ENCODE measurements at regions not wholly inside any gene's neighbourhood (a gene's known extent, or its start where the extent isn't known, plus 50 kb on each side); places are given as distances from the start of the nearest gene placed in this dataset.

DNA sequence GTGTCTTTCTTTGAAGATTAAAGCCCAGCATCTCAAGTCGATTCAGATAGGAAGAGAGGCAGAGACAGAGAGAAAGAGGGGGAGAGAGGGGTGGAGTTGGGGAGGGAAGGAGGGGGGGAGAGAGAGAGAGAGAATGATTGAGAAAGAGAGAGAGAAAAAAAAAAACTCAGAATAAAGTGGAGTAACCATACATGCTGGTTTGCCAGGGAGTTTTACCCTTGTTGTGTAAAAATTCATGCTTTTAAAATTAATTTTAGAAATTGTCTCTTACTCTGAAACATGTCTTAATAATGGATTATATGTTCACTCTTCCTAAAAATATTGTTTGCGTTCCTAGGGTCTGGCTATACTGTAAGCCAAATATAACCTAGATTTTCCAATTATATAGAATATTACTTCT, 908.5 kb downstream of the DSC3 start:
- H3K9me3 ChIP-seq, result peaks cover 12% of the 10 kb centered on the region
- intact Hi-C loops (cut with DNase I, micrococcal nuclease), result no loop called here
- DNase-seq (no peak), ATAC-seq (no peak)
- H3K4me1 ChIP-seq (ENCODE audit: low read depth), result no peaks in the 10 kb centered on the region
- H3K36me3 ChIP-seq (ENCODE audit: low read depth), result no peaks in the 10 kb centered on the region
- no peak overlapping the region for H3K4me3 ChIP-seq
- no peak for TF ChIP-seq CTCF (IDR thresholded peaks at IDR 0.05)

GRCh38 chr18:30132959-30133358, 909.6 kb downstream of the DSC3 start:
- no peak for ATAC-seq
- intact Hi-C loops (cut with DNase I, micrococcal nuclease), result no loop called here
- no peak for TF ChIP-seq CTCF (IDR thresholded peaks at IDR 0.05)
- no peak overlapping the region for H3K4me3 ChIP-seq
- peaks cover 6% of the 10 kb centered on the region for H3K9me3 ChIP-seq
- H3K4me1 ChIP-seq (ENCODE audit: low read depth), result no peaks in the 10 kb centered on the region
- H3K36me3 ChIP-seq (ENCODE audit: low read depth), result no peaks in the 10 kb centered on the region
- DNase-seq, result no peak

DNA sequence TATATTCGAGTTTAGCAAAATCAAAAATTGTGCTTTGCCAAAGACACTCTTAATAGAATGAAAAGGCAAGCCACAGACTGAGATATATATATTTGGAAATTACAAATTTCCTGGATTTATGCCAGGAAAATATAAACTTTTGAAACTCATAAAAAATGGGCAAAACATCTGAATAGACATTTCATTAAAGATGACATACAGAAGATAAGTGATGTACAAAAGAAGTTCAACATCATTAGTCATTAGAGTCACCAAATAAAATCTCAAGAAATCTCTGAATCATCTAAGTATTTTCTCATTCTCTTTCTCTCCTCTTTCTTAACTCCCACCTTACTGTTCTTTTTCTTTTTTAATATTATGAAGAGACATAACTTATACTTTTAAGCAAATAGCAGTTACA, 921.1 kb downstream of the DSC3 start:
- Histone ChIP-seq H3K36me3 (ENCODE audit: low read depth) (no peaks in the 10 kb centered on the region), H3K9me3 (peaks cover 5% of the 10 kb centered on the region), H3K4me1 (ENCODE audit: low read depth) (no peaks in the 10 kb centered on the region), H3K4me3 (no peak overlapping the region)
- intact Hi-C loops (cut with DNase I, micrococcal nuclease), result no loop called here
- no peak for DNase-seq
- ATAC-seq, result no peak
- TF ChIP-seq CTCF (IDR thresholded peaks at IDR 0.05), result no peak

DNA sequence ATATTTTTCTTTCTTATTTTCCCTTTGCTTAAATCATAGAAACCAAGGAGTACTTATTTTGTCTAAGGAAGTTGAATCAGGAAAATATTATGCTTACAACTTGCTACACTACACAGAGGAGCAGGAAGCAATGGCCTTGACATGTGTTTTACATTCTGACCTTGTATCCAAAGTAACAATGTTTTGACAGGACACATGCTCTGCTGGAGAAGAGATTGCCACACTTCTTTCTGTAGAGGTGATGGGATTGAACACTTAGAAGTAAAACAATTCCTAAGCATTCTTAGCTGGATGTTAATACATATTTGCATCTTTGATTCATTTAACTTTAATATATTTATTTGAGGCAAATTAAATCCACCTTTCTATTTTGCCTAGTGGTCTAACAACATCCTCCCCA, 929.1 kb downstream of the DSC3 start:
- Histone ChIP-seq H3K4me3 (no peak overlapping the region), H3K9me3 (peaks cover 12% of the 10 kb centered on the region), H3K36me3 (ENCODE audit: low read depth) (no peaks in the 10 kb centered on the region), H3K4me1 (ENCODE audit: low read depth) (no peaks in the 10 kb centered on the region)
- TF ChIP-seq CTCF (IDR thresholded peaks at IDR 0.05), result no peak
- ATAC-seq, result no peak
- intact Hi-C loops (cut with DNase I, micrococcal nuclease), result no loop called here
- no peak for DNase-seq

DNA sequence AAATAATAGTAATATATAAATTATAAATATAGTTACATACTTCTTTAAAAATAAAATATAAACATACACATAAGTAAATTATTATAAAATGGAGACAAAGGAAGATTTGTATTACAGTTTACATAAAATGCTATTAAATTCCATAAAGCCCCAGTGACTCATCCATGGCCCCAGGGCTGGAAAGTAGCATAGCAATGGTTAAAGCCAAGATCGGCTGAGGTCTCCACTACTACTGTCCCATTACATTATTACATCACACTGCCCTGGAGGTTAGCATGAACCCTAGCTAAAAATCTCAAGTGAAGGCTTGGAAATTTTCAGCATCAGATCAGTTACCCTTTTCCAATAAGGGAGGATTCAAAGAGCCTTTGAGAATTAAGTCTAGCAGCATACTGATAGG, 936.2 kb downstream of the DSC3 start:
- no peak for ATAC-seq

More for the DNA sequence above, 936.2 kb downstream of the DSC3 start:
- no peaks in the 10 kb centered on the region for H3K36me3 ChIP-seq (ENCODE audit: low read depth)
- H3K4me3 ChIP-seq, result no peak overlapping the region
- no peak for DNase-seq
- H3K4me1 ChIP-seq (ENCODE audit: low read depth), result no peaks in the 10 kb centered on the region
- intact Hi-C loops (cut with DNase I, micrococcal nuclease), result no loop called here
- no peak for TF ChIP-seq CTCF (IDR thresholded peaks at IDR 0.05)
- peaks cover 5% of the 10 kb centered on the region for H3K9me3 ChIP-seq

All from mucosa of descending colon (tissue), 3 donors.